Upper lobe of left lung (tissue), 6 donors: ENCODE measurements at regions not wholly inside any gene's neighbourhood (a gene's known extent, or its start where the extent isn't known, plus 50 kb on each side); places are given as distances from the start of the nearest gene placed in this dataset.
"Not testable (repeated sequence)": the region's sequence is repeated elsewhere in the genome, so short reads cannot be mapped to it uniquely, and the experiment has no call there.

Experiments used
- ATAC-seq, 2 donors: fragments of 200-7000 bp; cut with Tn5 transposase; one replicate each; pipeline ENCODE4 v1.9.1; 2022; ENCODE audit warnings: mild to moderate bottlenecking in 2 of 2, moderate library complexity in 2 of 2; ENCODE audit not compliant: low FRiP score in 2 of 2
- DNase-seq, 2 donors: peaks; one replicate each; pipeline ENCODE4 v3.0.0-alpha.2; 2019 to 2020
- H3K27ac ChIP-seq, 4 donors: fragments of 200-600 bp; sonication (generic); one replicate each; pipeline ENCODE4 v1.5.1; 2016 to 2019
- H3K27me3 ChIP-seq, 4 donors: fragments of 200-600 bp; sonication (generic); one replicate each; pipeline ENCODE4 v1.5.1; 2017 to 2019
- H3K36me3 ChIP-seq, 4 donors: fragments of 200-600 bp; sonication (generic); one replicate each; pipeline ENCODE4 v1.5.1; 2016 to 2019
- H3K4me1 ChIP-seq, 4 donors: fragments of 200-600 bp; sonication (generic); one replicate each; pipeline ENCODE4 v1.5.1; 2018 to 2019
- H3K4me3 ChIP-seq, 4 donors: fragments of 200-600 bp; sonication (generic); one replicate each; pipeline ENCODE4 v1.5.1; 2017 to 2019; ENCODE audit warnings: mild to moderate bottlenecking in 2 of 4, moderate library complexity in 1 of 4
- H3K9me3 ChIP-seq, 4 donors: fragments of 200-600 bp; sonication (generic); one replicate each; pipeline ENCODE4 v1.5.1; 2018 to 2019
- EP300 ChIP-seq, 4 donors: sonication (generic); formaldehyde crosslinking; IDR thresholded peaks; one replicate each; pipeline ENCODE4 v1.5.1; 2017; ENCODE audit warnings: antibody characterized with exemption in 4 of 4, control low read depth in 2 of 4
- POLR2A ChIP-seq, 4 donors: fragments of 450-650 bp; IDR thresholded peaks; one replicate each; pipeline ENCODE4 v1.5.1; 2016 to 2017; ENCODE audit warnings: antibody characterized with exemption in 4 of 4, mild to moderate bottlenecking in 2 of 4
- POLR2AphosphoS5 ChIP-seq, 2 donors: sonication (generic); formaldehyde crosslinking; IDR thresholded peaks; one replicate each; pipeline ENCODE4 v1.5.1; 2017; ENCODE audit warnings: antibody characterized with exemption in 2 of 2
- WGBS, 2 donors: methylation state at CpG; one replicate each; pipeline ENCODE4 v1.1.5; 2017 to 2018; 5-methylcytosine and 5-hydroxymethylcytosine counted together
- TF ChIP-seq, protein P1 (sequence below), 6 experiments: fragments of 450-650 bp in 4 of 6; fragments of 200-600 bp in 2 of 6; sonication (generic) in 2 of 6; IDR thresholded peaks; one replicate each; pipeline ENCODE4 v1.5.1; 2016 to 2019; ENCODE audit warnings: antibody characterized with exemption in 6 of 6
- donor health status: DM: no; HTN: no; CAD: no; lungs with moderate emphysema.
- donor health status: DM: no; HTN: yes; CAD: no; lungs with severe emphysema.

DNA sequence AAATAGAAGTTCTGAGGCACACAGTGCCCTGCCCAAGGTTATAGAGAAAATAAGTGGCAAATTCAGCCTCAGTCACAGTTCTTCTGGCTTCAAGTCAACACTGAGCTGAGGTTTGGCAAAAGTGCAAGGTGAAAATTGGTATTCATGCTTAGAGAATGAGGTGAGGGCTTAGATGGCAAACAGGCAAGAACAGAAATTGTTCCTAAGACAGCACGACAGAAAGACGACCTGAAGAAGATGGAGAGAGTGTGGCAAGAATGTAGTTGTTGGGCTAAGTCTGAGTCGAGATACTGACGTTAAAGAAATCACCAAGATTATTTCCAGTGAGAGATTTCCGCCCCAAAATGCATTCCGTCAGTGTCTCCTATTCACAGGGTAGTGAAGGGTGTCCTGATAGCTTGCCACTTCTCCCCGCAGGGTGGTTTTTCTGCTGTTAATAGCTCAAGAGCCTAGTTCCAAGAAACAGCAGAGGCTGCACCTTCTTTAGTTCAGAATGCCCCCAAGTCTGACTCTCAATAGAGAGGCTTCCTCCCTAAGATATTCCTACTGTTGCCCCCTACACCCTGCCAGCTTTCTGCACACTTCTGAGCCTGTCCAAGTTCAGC, 260.8 kb upstream of the AMIGO2 start:
- no peaks in the 10 kb centered on the region for H3K4me1 ChIP-seq
- 60 to 83% methylated on average over 7 of the region's 7 CpGs for WGBS, 2 donors
- no peak overlapping the region for H3K27ac ChIP-seq
- DNase-seq (no peak), ATAC-seq (no peak)
- H3K27me3 ChIP-seq: no peaks in the 10 kb centered on the region
- H3K9me3 ChIP-seq: no peaks in the 10 kb centered on the region
- H3K36me3 ChIP-seq: no peaks in the 10 kb centered on the region
- H3K4me3 ChIP-seq: no peak overlapping the region
- TF ChIP-seq POLR2AphosphoS5 (IDR thresholded peaks at IDR 0.05) (no peak), POLR2A (IDR thresholded peaks at IDR 0.05) (no peak), EP300 (IDR thresholded peaks at IDR 0.05) (no peak)
- TF ChIP-seq, protein P1, sequence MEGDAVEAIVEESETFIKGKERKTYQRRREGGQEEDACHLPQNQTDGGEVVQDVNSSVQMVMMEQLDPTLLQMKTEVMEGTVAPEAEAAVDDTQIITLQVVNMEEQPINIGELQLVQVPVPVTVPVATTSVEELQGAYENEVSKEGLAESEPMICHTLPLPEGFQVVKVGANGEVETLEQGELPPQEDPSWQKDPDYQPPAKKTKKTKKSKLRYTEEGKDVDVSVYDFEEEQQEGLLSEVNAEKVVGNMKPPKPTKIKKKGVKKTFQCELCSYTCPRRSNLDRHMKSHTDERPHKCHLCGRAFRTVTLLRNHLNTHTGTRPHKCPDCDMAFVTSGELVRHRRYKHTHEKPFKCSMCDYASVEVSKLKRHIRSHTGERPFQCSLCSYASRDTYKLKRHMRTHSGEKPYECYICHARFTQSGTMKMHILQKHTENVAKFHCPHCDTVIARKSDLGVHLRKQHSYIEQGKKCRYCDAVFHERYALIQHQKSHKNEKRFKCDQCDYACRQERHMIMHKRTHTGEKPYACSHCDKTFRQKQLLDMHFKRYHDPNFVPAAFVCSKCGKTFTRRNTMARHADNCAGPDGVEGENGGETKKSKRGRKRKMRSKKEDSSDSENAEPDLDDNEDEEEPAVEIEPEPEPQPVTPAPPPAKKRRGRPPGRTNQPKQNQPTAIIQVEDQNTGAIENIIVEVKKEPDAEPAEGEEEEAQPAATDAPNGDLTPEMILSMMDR (IDR thresholded peaks at IDR 0.05): no peak

DNA sequence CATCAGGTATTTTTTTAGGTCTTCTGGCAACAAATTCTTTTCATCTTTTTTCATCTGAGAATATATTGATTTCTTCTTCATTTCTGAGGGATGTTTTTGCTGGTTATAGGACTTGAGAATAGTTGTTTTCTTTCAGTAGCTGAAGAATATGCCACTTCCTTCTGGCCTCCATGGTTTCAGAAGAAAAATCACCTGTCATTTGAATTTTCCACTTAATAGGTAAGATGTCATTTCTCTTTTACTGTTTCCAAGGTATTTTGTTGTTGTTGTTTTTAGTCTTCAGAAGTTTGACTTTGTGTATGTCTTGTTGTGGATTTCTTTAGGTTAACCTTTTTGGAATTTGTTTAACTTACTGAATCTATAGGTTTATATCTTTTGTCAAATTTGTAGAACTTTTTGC, 257.8 kb upstream of the AMIGO2 start:
- H3K9me3 ChIP-seq: no peaks in the 10 kb centered on the region
- no peak for DNase-seq
- H3K27me3 ChIP-seq: no peaks in the 10 kb centered on the region
- ATAC-seq: no peak
- no peaks in the 10 kb centered on the region for H3K36me3 ChIP-seq
- TF ChIP-seq POLR2A (IDR thresholded peaks at IDR 0.05) (no peak), POLR2AphosphoS5 (IDR thresholded peaks at IDR 0.05) (no peak), EP300 (IDR thresholded peaks at IDR 0.05) (no peak)
- TF ChIP-seq, protein P1 (IDR thresholded peaks at IDR 0.05): no peak
- no peak overlapping the region for H3K4me3 ChIP-seq
- H3K4me1 ChIP-seq: no peaks in the 10 kb centered on the region
- no peak overlapping the region for H3K27ac ChIP-seq

DNA sequence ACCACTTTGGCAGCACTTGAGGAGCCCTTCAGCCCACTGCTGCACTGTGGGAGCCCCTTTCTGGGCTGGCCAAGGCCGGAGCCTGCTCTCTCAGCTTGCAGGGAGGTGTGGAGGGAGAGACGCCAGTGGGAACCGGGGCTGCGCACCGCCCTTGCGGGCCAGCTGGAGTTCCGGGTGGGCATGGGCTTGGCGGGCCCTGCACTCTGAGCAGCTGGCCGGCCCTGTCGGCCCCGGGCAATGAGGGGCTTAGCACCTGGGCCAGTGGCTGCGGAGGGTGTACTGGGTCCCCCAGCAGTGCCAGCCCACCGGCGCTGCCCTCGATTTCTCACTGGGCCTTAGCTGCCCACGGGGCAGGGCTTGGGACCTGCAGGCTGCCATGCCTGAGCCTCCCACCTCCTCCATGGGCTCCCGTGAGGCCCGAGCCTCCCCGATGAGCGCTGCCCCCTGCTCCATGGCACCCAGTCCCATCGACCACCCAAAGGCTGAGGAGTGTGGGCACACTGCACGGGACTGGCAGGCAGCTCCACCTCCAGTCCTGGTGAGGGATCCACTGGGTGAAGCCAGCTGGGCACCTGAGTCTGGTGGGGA, 253.6 kb upstream of the AMIGO2 start:
- not testable (repeated sequence) for H3K27ac ChIP-seq, H3K4me3 ChIP-seq, H3K9me3 ChIP-seq, H3K36me3 ChIP-seq, ATAC-seq, H3K4me1 ChIP-seq, H3K27me3 ChIP-seq
- 91 to 92% methylated on average over 5 to 22 of the region's 22 CpGs for WGBS, 2 donors
- DNase-seq: peak in 1 of 2 donors; percentile 78

DNA sequence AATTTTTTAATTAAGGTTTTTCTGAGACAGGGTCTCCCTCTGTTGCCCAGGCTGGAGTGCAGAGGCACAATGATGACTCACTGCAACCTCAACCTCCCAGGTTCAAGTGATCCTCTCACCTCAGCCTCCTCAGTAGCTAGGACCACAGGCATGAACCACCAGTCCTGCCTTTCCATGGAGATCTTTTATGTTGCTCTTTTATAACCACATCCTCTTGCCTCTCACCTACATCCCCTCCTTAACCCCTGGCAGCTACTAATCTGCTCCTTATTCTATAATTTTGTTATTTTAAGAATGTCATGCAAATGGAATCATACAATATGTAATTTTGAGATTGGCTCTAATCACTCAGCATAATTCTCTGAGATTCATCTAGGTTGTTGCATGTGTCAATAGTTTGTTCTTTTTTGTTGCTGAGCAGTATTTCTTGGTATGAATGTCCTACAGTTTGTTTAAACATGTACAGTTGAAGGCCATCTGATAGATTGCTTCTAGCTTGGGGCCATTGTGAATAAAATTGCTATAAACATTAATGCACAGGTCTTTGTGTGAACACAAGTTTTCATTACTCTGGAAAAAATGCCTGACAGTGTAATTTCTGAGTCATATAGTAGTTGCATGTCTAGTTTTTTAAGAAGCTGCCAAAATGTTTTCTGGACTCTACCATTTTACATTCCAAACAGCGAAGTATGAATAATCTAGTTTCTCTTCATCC, 249.2 kb upstream of the AMIGO2 start:
- Histone ChIP-seq H3K4me3 (no peak overlapping the region), H3K27ac (no peak overlapping the region), H3K27me3 (no peaks in the 10 kb centered on the region), H3K4me1 (no peaks in the 10 kb centered on the region), H3K36me3 (no peaks in the 10 kb centered on the region), H3K9me3 (no peaks in the 10 kb centered on the region)
- no peak for ATAC-seq
- DNase-seq: no peak
- 93% methylated on average over 1 of the region's 1 CpG for WGBS, 2 donors
- TF ChIP-seq EP300 (IDR thresholded peaks at IDR 0.05) (no peak), POLR2A (IDR thresholded peaks at IDR 0.05) (no peak), POLR2AphosphoS5 (IDR thresholded peaks at IDR 0.05) (no peak)
- TF ChIP-seq, protein P1 (IDR thresholded peaks at IDR 0.05): no peak

DNA sequence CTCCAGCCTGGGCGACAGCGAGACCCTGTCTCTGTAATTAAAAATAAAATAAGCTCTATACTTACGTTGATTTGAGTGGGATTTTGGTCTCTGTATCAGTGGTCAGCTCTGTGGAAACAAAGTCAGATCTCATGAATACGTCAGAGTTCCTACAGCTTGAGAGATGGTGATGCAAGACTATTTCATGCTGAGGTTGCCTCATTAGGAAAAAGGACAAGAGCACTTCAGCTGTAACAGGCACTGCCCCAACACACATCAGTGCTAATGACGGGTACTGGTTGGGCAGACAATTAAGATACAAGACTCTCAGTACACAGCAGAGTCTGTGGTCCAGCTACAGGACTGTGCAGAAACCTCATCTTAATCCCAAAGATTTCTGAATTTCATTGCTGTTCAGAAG, 246.4 kb upstream of the AMIGO2 start:
- no peak overlapping the region for H3K4me3 ChIP-seq
- H3K9me3 ChIP-seq: no peaks in the 10 kb centered on the region
- no peaks in the 10 kb centered on the region for H3K36me3 ChIP-seq
- H3K27ac ChIP-seq: no peak overlapping the region
- DNase-seq (no peak), ATAC-seq (no peak)
- no peaks in the 10 kb centered on the region for H3K27me3 ChIP-seq
- no peaks in the 10 kb centered on the region for H3K4me1 ChIP-seq
- WGBS, 2 donors: 80 to 82% methylated on average over 5 of the region's 5 CpGs
- TF ChIP-seq POLR2AphosphoS5 (IDR thresholded peaks at IDR 0.05): no peak

DNA sequence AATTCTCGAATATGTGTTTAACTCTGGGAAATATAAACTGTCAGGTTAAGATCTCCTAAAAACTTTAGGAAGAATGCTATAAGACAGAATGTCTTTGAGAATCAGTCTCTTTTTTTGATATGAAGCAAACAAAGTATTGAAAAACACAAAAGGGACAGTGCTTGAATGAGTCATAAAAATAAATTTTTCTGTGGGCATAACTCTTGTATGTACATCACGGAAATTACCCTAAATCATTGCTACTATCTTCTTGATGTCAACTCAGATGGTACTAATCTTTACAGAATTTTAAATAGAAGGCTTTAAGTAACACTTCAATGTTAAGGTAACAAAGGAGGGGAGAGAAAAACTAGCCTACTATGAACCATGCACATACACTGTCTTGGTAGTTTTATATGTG, 244.0 kb upstream of the AMIGO2 start:
- TF ChIP-seq EP300 (IDR thresholded peaks at IDR 0.05) (no peak), POLR2AphosphoS5 (IDR thresholded peaks at IDR 0.05) (no peak)
- TF ChIP-seq, protein P1 (IDR thresholded peaks at IDR 0.05): no peak
- Histone ChIP-seq H3K27me3 (no peaks in the 10 kb centered on the region), H3K4me1 (no peaks in the 10 kb centered on the region), H3K9me3 (no peaks in the 10 kb centered on the region), H3K27ac (no peak overlapping the region), H3K36me3 (no peaks in the 10 kb centered on the region), H3K4me3 (no peak overlapping the region)
- WGBS, 2 donors: 85 to 91% methylated on average over 2 of the region's 2 CpGs
- DNase-seq (no peak), ATAC-seq (no peak)
